Right atrium auricular region (tissue), 2 donors: ENCODE measurements at regions not wholly inside any gene's neighbourhood (a gene's known extent, or its start where the extent isn't known, plus 50 kb on each side); places are given as distances from the start of the nearest gene placed in this dataset.

ENCODE experiments used
- DNase-seq: peaks from one replicate; pipeline ENCODE4 v3.0.0-alpha.2; 2019; ENCODE audit warnings: low spot score
- H3K27ac ChIP-seq, 2 donors: fragments of 200-600 bp; sonication (generic); 1 replicate in 1 of 2; 2 replicates in 1 of 2; pipeline ENCODE4 v1.5.1; 2016 to 2019
- H3K27me3 ChIP-seq, 2 donors: fragments of 200-600 bp; sonication (generic); one replicate each; pipeline versions ENCODE4 v1.5.1 to v1.6.0; 2017 to 2019
- H3K36me3 ChIP-seq: fragments of 200-600 bp; sonication (generic); one replicate; pipeline ENCODE4 v1.5.1; 2016
- H3K4me1 ChIP-seq, 2 donors: fragments of 200-600 bp; sonication (generic); one replicate each; pipeline versions ENCODE4 v1.5.1 to v1.6.0; 2017 to 2019
- H3K4me3 ChIP-seq, 2 donors: fragments of 200-600 bp; sonication (generic); 1 replicate in 1 of 2; 2 replicates in 1 of 2; pipeline ENCODE4 v1.5.1; 2017 to 2019; ENCODE audit warnings: mild to moderate bottlenecking in 1 of 2, moderate library complexity in 1 of 2
- H3K9me3 ChIP-seq, 2 donors: fragments of 200-600 bp; sonication (generic); one replicate each; pipeline ENCODE4 v1.5.1; 2019
- CTCF ChIP-seq, 2 donors: fragments of 200-600 bp; sonication (generic); IDR thresholded peaks; one replicate each; pipeline ENCODE4 v1.5.1; 2019; ENCODE audit warnings: antibody characterized with exemption in 2 of 2

GRCh38 chr20:50356962-50357782, 153.0 kb upstream of the PTPN1 start:
- Histone ChIP-seq H3K27ac (no peak overlapping the region), H3K27me3 (no peaks in the 10 kb centered on the region), H3K9me3 (no peaks in the 10 kb centered on the region), H3K36me3 (no peaks in the 10 kb centered on the region), H3K4me3 (no peak overlapping the region), H3K4me1 (no peaks in the 10 kb centered on the region)
- no peak for TF ChIP-seq CTCF (IDR thresholded peaks at IDR 0.05)
- no peak for DNase-seq

- Histone ChIP-seq H3K27ac (no peak overlapping the region), H3K9me3 (no peaks in the 10 kb centered on the region), H3K27me3 (no peaks in the 10 kb centered on the region), H3K4me3 (no peak overlapping the region), H3K36me3 (no peaks in the 10 kb centered on the region), H3K4me1 (no peaks in the 10 kb centered on the region)
- no peak for TF ChIP-seq CTCF (IDR thresholded peaks at IDR 0.05)
- DNase-seq: no peak
These were observed 152.4 kb upstream of the PTPN1 start for GRCh38 chr20:50357783-50358161.

DNA sequence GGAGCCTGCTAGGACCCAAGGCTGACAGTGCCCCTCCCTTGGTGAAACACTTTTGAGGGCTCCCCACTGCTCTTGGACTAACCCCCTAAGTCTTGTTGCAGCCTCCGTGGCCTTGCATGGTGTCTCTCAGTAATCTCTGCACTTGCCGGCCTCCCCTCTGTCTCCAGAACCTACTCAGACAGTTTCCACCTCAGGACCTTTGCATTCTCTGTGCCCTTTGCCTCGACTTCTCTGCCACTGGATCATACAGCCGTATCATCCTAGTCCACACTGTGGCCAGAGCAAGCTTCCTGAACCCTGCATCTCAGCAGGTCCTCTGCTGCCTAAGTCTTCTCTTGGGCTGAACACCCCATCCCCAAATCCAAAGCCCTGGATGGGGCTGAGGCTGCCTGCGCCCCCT, 152.0 kb upstream of the PTPN1 start:
- no peak for DNase-seq

GRCh38 chr20:50358971-50359370, 151.2 kb upstream of the PTPN1 start:
- H3K4me1 ChIP-seq: no peaks in the 10 kb centered on the region
- no peaks in the 10 kb centered on the region for H3K27me3 ChIP-seq
- no peak for DNase-seq
- no peak overlapping the region for H3K4me3 ChIP-seq
- no peaks in the 10 kb centered on the region for H3K9me3 ChIP-seq
- no peaks in the 10 kb centered on the region for H3K36me3 ChIP-seq
- H3K27ac ChIP-seq: no peak overlapping the region
- no peak for TF ChIP-seq CTCF (IDR thresholded peaks at IDR 0.05)

More for the DNA sequence above, 152.0 kb upstream of the PTPN1 start:
- Histone ChIP-seq H3K9me3 (no peaks in the 10 kb centered on the region), H3K36me3 (no peaks in the 10 kb centered on the region), H3K4me3 (no peak overlapping the region), H3K27ac (no peak overlapping the region), H3K4me1 (no peaks in the 10 kb centered on the region), H3K27me3 (no peaks in the 10 kb centered on the region)
- TF ChIP-seq CTCF (IDR thresholded peaks at IDR 0.05): no peak

GRCh38 chr20:50359607-50360217, 150.5 kb upstream of the PTPN1 start:
- Histone ChIP-seq H3K4me1 (no peaks in the 10 kb centered on the region), H3K27me3 (no peaks in the 10 kb centered on the region), H3K27ac (no peak overlapping the region), H3K9me3 (no peaks in the 10 kb centered on the region), H3K36me3 (no peaks in the 10 kb centered on the region), H3K4me3 (no peak overlapping the region)
- TF ChIP-seq CTCF (IDR thresholded peaks at IDR 0.05): no peak
- no peak for DNase-seq
